ENCODE measurements at regions not wholly inside any gene's neighbourhood (a gene's known extent, or its start where the extent isn't known, plus 50 kb on each side); places are given as distances from the start of the nearest gene placed in this dataset.

- TF ChIP-seq EZH2 (IDR thresholded peaks at IDR 0.05; ENCODE audit: insufficient read depth, low read length) = no peak
- TF ChIP-seq, protein P1, sequence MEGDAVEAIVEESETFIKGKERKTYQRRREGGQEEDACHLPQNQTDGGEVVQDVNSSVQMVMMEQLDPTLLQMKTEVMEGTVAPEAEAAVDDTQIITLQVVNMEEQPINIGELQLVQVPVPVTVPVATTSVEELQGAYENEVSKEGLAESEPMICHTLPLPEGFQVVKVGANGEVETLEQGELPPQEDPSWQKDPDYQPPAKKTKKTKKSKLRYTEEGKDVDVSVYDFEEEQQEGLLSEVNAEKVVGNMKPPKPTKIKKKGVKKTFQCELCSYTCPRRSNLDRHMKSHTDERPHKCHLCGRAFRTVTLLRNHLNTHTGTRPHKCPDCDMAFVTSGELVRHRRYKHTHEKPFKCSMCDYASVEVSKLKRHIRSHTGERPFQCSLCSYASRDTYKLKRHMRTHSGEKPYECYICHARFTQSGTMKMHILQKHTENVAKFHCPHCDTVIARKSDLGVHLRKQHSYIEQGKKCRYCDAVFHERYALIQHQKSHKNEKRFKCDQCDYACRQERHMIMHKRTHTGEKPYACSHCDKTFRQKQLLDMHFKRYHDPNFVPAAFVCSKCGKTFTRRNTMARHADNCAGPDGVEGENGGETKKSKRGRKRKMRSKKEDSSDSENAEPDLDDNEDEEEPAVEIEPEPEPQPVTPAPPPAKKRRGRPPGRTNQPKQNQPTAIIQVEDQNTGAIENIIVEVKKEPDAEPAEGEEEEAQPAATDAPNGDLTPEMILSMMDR (IDR thresholded peaks at IDR 0.05; ENCODE audit: insufficient read depth, low read depth, low read length) = no peak
Observed at GRCh38 chr7:51368334-51368733, 51.7 kb upstream of the COBL start.

All from astrocyte (in vitro differentiated cells and primary cell).